ENCODE measurements at regions not wholly inside any gene's neighbourhood (a gene's known extent, or its start where the extent isn't known, plus 50 kb on each side); places are given as distances from the start of the nearest gene placed in this dataset.

GRCh38 chr1:244201750-244202149 lies 150.7 kb downstream of the ZBTB18 start:
- H3K4me3 ChIP-seq = no peak overlapping the region
- H3K36me3 ChIP-seq = no peaks in the 10 kb centered on the region
- WGBS, 2 donors = 83 to 90% methylated on average over 8 of the region's 8 CpGs
- H3K27me3 ChIP-seq = no peaks in the 10 kb centered on the region
- ATAC-seq (ENCODE audit: low FRiP score in 2 of 2) (no peak), DNase-seq (no peak)
- no peaks in the 10 kb centered on the region for H3K9me3 ChIP-seq
- no peak for TF ChIP-seq CTCF (IDR thresholded peaks at IDR 0.05)
- TF ChIP-seq POLR2AphosphoS5 (IDR thresholded peaks at IDR 0.05) = no peak
- TF ChIP-seq EP300 (IDR thresholded peaks at IDR 0.05) = no peak
- TF ChIP-seq POLR2A (IDR thresholded peaks at IDR 0.05) = no peak
- no peak overlapping the region for H3K27ac ChIP-seq
- no peaks in the 10 kb centered on the region for H3K4me1 ChIP-seq

GRCh38 chr1:244204004-244204403 lies 152.9 kb downstream of the ZBTB18 start:
- Histone ChIP-seq H3K4me3 (no peak overlapping the region), H3K36me3 (no peaks in the 10 kb centered on the region), H3K27ac (no peak overlapping the region), H3K9me3 (no peaks in the 10 kb centered on the region), H3K27me3 (no peaks in the 10 kb centered on the region), H3K4me1 (no peaks in the 10 kb centered on the region)
- DNase-seq = no peak
- TF ChIP-seq EP300 (IDR thresholded peaks at IDR 0.05) (no peak), CTCF (IDR thresholded peaks at IDR 0.05) (no peak), POLR2AphosphoS5 (IDR thresholded peaks at IDR 0.05) (no peak), POLR2A (IDR thresholded peaks at IDR 0.05) (no peak)
- no peak for ATAC-seq (ENCODE audit: low FRiP score in 2 of 2)
- WGBS, 2 donors = 84 to 89% methylated on average over 9 of the region's 9 CpGs

- DNase-seq (no peak), ATAC-seq (ENCODE audit: low FRiP score in 2 of 2) (no peak)
- no peaks in the 10 kb centered on the region for H3K4me1 ChIP-seq
- no peak overlapping the region for H3K4me3 ChIP-seq
- TF ChIP-seq POLR2AphosphoS5 (IDR thresholded peaks at IDR 0.05) (no peak), POLR2A (IDR thresholded peaks at IDR 0.05) (no peak), EP300 (IDR thresholded peaks at IDR 0.05) (no peak), CTCF (IDR thresholded peaks at IDR 0.05) (no peak)
- no peak overlapping the region for H3K27ac ChIP-seq
- WGBS, 2 donors = 79 to 81% methylated on average over 3 of the region's 3 CpGs
- no peaks in the 10 kb centered on the region for H3K27me3 ChIP-seq
- no peaks in the 10 kb centered on the region for H3K9me3 ChIP-seq
- no peaks in the 10 kb centered on the region for H3K36me3 ChIP-seq
Measured at GRCh38 chr1:244205171-244205570, 154.1 kb downstream of the ZBTB18 start.

GRCh38 chr1:244205906-244206305 lies 154.8 kb downstream of the ZBTB18 start:
- Histone ChIP-seq H3K27ac (no peak overlapping the region), H3K27me3 (no peaks in the 10 kb centered on the region), H3K4me3 (no peak overlapping the region), H3K4me1 (no peaks in the 10 kb centered on the region), H3K36me3 (no peaks in the 10 kb centered on the region), H3K9me3 (no peaks in the 10 kb centered on the region)
- WGBS, 2 donors = 94% methylated on average over 3 of the region's 3 CpGs
- ATAC-seq (ENCODE audit: low FRiP score in 2 of 2) (no peak), DNase-seq (no peak)
- TF ChIP-seq POLR2A (IDR thresholded peaks at IDR 0.05) (no peak), EP300 (IDR thresholded peaks at IDR 0.05) (no peak), CTCF (IDR thresholded peaks at IDR 0.05) (no peak), POLR2AphosphoS5 (IDR thresholded peaks at IDR 0.05) (no peak)

DNA sequence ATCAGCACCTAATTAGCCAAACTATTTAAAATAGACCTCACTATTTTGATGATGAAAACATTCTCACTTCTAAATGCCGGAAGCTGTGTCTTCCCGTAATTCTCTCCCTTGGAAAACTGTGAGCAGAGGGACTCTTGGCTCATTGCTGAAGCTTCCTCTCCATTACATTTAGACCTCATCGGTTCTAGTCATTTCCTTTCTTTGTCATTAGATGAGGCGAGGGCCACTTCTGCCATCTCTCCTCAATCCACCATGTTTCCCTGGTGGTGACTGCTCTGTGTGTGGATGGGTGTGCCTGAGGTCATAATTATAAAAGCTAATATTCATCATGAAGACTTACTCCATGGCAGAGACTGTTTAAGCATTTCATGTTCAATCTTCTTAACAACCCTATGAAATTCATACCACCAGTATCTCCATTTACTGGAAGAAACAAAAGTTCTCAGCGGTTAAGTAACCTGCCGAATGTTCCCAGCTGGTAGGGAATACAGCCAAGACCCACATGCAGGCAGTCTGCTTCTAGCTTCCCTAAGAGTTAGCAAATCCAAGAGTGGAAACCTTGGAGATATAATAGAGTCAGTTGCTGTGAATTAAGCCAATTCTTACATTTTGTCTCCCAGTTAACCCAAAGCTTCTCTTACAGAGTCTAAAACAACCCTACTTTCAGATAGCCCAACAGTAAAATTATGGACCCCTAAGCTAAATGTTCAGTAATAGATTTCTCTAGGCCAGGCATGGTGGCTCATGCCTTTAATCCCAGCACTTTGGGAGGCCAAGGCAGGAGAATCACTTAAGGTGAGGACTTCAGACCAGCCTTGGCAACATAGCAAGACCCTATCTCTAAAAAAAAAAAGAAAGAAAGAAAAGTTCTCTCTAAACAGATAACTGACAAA lies 156.2 kb downstream of the ZBTB18 start:
- TF ChIP-seq POLR2A (IDR thresholded peaks at IDR 0.05) (no peak), POLR2AphosphoS5 (IDR thresholded peaks at IDR 0.05) (no peak), CTCF (IDR thresholded peaks at IDR 0.05) (no peak), EP300 (IDR thresholded peaks at IDR 0.05) (no peak)
- H3K4me1 ChIP-seq = no peaks in the 10 kb centered on the region

More for the DNA sequence above, 156.2 kb downstream of the ZBTB18 start:
- Histone ChIP-seq H3K27ac (no peak overlapping the region), H3K36me3 (no peaks in the 10 kb centered on the region), H3K9me3 (no peaks in the 10 kb centered on the region), H3K27me3 (no peaks in the 10 kb centered on the region), H3K4me3 (no peak overlapping the region)
- DNase-seq = no peak
- WGBS, 2 donors = 75 to 78% methylated on average over 6 of the region's 6 CpGs
- ATAC-seq (ENCODE audit: low FRiP score in 2 of 2) = no peak

Measured in upper lobe of left lung (tissue), 6 donors.